ENCODE measurements at regions not wholly inside any gene's neighbourhood (a gene's known extent, or its start where the extent isn't known, plus 50 kb on each side); places are given as distances from the start of the nearest gene placed in this dataset.

DNA sequence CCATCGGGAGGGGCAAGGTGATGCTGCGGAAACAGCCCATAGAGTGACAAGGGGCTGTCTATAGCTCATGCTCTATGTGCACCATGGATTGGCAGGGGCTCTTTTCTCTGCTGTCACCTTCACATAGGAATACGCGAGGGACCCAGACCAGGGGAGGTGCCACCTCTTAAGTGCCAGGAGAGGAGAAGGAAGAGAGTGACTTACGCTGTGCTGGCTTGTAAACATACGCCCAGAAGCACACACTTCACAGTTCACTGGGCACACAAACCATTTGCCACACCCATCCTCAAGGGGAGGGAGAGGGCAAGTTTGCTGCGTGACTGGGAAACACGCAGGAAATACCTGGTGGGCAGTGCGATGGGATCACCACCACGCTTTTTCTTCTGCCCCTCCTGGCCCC is 65.1 kb upstream of the GPR45 start:
- no peak overlapping the region for H3K4me3 ChIP-seq (replicated peaks; ENCODE audit: low read depth, low read length)
- TF ChIP-seq, protein P1, sequence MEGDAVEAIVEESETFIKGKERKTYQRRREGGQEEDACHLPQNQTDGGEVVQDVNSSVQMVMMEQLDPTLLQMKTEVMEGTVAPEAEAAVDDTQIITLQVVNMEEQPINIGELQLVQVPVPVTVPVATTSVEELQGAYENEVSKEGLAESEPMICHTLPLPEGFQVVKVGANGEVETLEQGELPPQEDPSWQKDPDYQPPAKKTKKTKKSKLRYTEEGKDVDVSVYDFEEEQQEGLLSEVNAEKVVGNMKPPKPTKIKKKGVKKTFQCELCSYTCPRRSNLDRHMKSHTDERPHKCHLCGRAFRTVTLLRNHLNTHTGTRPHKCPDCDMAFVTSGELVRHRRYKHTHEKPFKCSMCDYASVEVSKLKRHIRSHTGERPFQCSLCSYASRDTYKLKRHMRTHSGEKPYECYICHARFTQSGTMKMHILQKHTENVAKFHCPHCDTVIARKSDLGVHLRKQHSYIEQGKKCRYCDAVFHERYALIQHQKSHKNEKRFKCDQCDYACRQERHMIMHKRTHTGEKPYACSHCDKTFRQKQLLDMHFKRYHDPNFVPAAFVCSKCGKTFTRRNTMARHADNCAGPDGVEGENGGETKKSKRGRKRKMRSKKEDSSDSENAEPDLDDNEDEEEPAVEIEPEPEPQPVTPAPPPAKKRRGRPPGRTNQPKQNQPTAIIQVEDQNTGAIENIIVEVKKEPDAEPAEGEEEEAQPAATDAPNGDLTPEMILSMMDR (IDR thresholded peaks at IDR 0.05; ENCODE audit: low read length, missing control alignments) = no peak
- DNase-seq (ENCODE audit: low read depth) = no peak

DNA sequence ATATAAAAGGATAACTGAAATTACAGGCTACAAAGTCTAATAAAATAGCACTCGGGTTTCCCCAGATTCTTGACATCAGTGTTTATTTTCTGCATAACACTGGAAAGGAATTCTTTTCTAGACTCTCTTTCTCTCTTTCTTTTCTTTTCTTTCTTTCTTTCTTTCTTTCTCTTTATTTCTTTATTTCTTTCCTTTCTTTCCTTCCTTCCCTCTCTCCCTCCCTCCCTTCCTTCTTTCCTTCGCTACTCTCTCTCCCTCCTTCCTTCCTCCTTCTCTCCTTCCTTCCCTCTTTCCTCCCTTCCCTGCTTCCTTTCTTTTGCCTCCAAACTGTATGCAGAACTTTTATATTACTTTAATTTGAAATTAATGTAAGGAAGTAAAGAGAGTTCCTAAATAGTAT is 64.5 kb upstream of the GPR45 start:
- TF ChIP-seq, protein P1 (IDR thresholded peaks at IDR 0.05; ENCODE audit: low read length, missing control alignments) = no peak
- no peak for DNase-seq (ENCODE audit: low read depth)
- H3K4me3 ChIP-seq (replicated peaks; ENCODE audit: low read depth, low read length) = no peak overlapping the region

DNA sequence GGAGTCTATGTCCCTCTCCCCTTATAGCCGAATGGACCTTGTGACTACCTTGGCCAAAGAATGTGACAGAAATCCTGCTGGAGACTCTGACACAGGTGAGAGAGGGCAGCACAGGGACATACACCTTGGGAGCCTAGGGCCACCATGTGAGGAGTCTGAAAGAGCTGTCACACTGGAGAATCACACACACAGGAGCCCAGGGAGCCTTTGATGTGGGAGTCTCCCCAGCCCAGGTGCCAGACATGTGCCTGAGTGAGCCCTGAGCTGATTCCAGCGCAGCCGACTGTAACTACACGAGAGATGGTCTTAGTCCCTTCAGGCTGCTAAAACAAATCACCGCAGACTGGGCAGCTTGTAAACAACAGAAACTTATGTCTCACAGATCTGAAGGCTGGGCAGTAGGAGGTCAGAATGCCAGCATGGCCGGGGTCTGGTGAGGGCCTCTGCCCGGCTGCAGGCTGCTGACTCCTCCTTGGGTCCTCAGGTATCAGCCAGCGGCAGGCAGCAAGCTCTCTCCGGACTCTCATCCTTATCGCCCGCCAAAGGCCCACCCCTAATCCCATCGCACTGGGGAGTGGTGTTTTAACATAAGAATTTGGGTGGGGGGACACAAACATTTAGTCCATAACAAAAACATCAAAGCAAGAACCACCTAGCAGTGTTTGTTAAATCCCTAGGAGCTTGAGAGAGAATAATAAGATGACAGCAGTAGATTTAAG is 63.8 kb upstream of the GPR45 start:
- DNase-seq (ENCODE audit: low read depth) = no peak
- TF ChIP-seq, protein P1 (IDR thresholded peaks at IDR 0.05; ENCODE audit: low read length, missing control alignments) = no peak
- H3K4me3 ChIP-seq (replicated peaks; ENCODE audit: low read depth, low read length) = no peak overlapping the region

DNA sequence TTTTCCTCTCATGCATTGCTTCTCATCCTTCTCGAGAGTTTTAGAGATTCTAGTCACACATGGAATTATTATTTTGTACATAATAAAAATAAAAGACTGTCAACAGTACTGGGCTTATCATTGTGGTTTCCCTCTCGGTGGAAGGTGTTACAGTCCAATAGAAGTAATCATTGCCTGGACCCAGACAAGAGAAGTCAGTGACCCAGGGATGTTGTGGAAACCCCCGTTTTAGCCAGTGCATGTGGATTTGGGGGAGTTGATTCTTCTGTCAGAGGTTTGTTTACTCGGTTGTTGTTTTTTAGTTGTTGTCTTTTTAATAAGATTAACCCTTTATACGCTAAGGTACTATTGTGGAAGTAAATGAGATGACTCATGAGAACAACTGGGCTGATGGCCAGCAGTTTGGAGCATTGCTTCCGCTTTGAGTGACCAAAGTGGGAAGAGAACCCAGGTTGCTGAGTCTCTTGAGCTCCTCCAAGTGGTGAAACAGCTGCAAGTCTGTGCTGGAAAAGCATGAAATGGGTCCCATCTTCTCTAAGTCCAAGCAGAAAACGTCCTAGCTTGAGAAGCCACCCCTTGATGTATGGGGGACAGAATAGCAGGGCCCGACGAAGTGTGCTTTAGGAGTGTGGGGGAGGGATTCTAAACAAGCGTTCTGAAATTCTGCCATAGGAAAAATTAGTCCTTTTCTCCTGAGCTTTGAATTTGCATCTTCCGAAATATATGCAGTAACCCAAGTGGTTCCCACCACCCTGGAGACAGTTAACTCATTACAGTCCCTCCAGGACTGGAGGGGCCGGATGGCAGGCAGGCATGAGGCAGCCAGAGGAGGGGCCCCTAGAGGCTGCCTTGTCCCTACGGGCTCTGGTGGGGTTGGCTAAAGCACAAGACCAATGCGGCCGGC is 61.8 kb upstream of the GPR45 start:
- TF ChIP-seq, protein P1 (IDR thresholded peaks at IDR 0.05; ENCODE audit: low read length, missing control alignments) = peak; percentile 62
- H3K4me3 ChIP-seq (replicated peaks; ENCODE audit: low read depth, low read length) = no peak overlapping the region
- DNase-seq (ENCODE audit: low read depth) = peak; percentile 80

DNA sequence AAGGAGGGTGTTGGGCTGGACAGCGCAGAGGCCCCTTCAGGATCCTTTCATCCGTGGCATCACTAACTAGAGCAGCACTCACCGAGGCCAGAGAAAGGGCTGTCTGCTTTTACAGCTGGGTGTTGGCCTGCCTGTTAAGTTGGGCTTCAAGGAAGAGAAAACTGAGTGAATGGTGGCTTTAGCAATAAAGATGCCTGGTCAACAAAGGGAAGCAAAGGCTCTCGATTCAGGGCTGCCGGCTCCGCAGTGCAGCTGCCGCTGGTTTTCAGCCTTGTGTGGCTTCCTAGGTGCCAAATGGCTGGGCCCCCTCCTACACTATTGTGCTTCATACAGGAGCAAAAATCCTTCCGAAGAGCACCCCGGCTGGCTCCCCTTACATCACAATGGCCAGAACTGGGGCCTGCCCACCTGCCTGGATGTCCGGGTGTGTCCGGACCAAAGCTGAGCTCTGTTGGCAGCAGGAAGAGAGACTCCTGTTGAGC is 61.0 kb upstream of the GPR45 start:
- no peak overlapping the region for H3K4me3 ChIP-seq (replicated peaks; ENCODE audit: low read depth, low read length)
- TF ChIP-seq, protein P1 (IDR thresholded peaks at IDR 0.05; ENCODE audit: low read length, missing control alignments) = no peak
- no peak for DNase-seq (ENCODE audit: low read depth)

DNA sequence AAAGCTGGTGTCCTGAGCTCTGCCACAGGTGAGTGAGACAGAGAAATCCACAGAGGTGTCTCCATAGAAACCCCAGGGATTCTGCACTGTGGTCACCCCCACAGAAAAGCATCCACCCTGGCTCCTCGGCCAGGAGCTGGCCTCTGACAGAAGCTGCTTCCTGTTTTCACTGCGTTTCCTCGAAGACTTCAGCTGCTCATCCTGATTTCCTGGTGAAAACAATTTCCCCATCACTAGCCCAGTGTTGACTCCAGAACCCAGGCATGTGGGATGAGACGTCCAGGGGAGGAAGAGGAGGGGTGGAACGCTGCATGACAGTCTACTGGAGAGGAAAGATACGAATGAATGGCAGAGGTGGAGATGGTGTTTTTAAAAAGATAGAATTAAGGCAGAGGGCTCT is 60.3 kb upstream of the GPR45 start:
- no peak overlapping the region for H3K4me3 ChIP-seq (replicated peaks; ENCODE audit: low read depth, low read length)
- peak; percentile 6 for DNase-seq (ENCODE audit: low read depth)
- TF ChIP-seq, protein P1 (IDR thresholded peaks at IDR 0.05; ENCODE audit: low read length, missing control alignments) = no peak
